Loucy (cell line): ENCODE measurements at regions not wholly inside any gene's neighbourhood (a gene's known extent, or its start where the extent isn't known, plus 50 kb on each side); places are given as distances from the start of the nearest gene placed in this dataset.

Experiments used
- H2AFZ ChIP-seq: fragments of 200-600 bp; sonication (generic); 2 replicates; pipeline ENCODE4 v1.6.0; 2016; ENCODE audit warnings: antibody characterized with exemption, mild to moderate bottlenecking, low read length, moderate library complexity
- H3F3A ChIP-seq: fragments of 200-600 bp; 2 replicates; pipeline ENCODE4 v1.6.0; 2016; ENCODE audit warnings: antibody characterized with exemption, low read depth, mild to moderate bottlenecking
- H3K27me3 ChIP-seq: fragments of 200-600 bp; sonication (generic); 2 replicates; pipeline ENCODE4 v1.6.1; 2014; ENCODE audit warnings: low read length, mild to moderate bottlenecking; ENCODE audit not compliant: insufficient read depth, poor library complexity, severe bottlenecking
- H3K36me3 ChIP-seq: fragments of 200-600 bp; sonication (generic); 2 replicates; pipeline ENCODE4 v1.6.1; 2016; ENCODE audit warnings: low read length; ENCODE audit not compliant: insufficient read depth
- H3K4me1 ChIP-seq: fragments of 200-600 bp; sonication (generic); 2 replicates; pipeline ENCODE4 v1.5.1; 2014; ENCODE audit warnings: low read length, mild to moderate bottlenecking; ENCODE audit not compliant: insufficient read depth, poor library complexity, severe bottlenecking
- H3K4me2 ChIP-seq: fragments of 200-600 bp; sonication (generic); 2 replicates; pipeline ENCODE4 v1.6.0; 2014; ENCODE audit warnings: antibody characterized with exemption, low read length, low read depth, mild to moderate bottlenecking; ENCODE audit not compliant: poor library complexity, severe bottlenecking
- H3K4me3 ChIP-seq: fragments of 200-600 bp; sonication (generic); 2 replicates; pipeline ENCODE4 v1.5.1; 2014; ENCODE audit warnings: low read length, mild to moderate bottlenecking, mixed read lengths; ENCODE audit not compliant: poor library complexity, severe bottlenecking
- H3K79me2 ChIP-seq: fragments of 200-600 bp; sonication (generic); 2 replicates; pipeline ENCODE4 v1.6.1; 2014; ENCODE audit warnings: low read length; ENCODE audit not compliant: insufficient read depth
- H3K9ac ChIP-seq: fragments of 200-600 bp; sonication (generic); 2 replicates; pipeline ENCODE4 v1.6.0; 2014; ENCODE audit warnings: mild to moderate bottlenecking, low read depth, low read length, moderate library complexity; ENCODE audit not compliant: poor library complexity, severe bottlenecking
- H3K9me2 ChIP-seq: fragments of 200-600 bp; sonication (generic); replicated peaks from 2 replicates; pipeline ENCODE4 v1.6.1; 2016; ENCODE audit warnings: low read depth, low read length, mixed read lengths
- H3K9me3 ChIP-seq: fragments of 200-600 bp; sonication (generic); 2 replicates; pipeline ENCODE4 v1.6.1; 2014; ENCODE audit warnings: mild to moderate bottlenecking, antibody characterized with exemption, low read length, low read depth; ENCODE audit not compliant: insufficient read depth
- H4K20me1 ChIP-seq: fragments of 200-600 bp; sonication (generic); 2 replicates; pipeline ENCODE4 v1.6.0; 2014; ENCODE audit warnings: antibody characterized with exemption, low read length, mild to moderate bottlenecking; ENCODE audit not compliant: insufficient read depth, poor library complexity, severe bottlenecking
- CTCF ChIP-seq: fragments of 200-600 bp; sonication (generic); conservative IDR thresholded peaks from 2 replicates; pipeline ENCODE4 v1.5.1; 2014; ENCODE audit warnings: mild to moderate bottlenecking, antibody characterized with exemption, low read length
- EZH2phosphoT487 ChIP-seq: fragments of 200-600 bp; IDR thresholded peaks from 2 replicates; pipeline ENCODE4 v1.6.1; 2018; ENCODE audit warnings: antibody characterized with exemption, mild to moderate bottlenecking, moderate library complexity, borderline replicate concordance

DNA sequence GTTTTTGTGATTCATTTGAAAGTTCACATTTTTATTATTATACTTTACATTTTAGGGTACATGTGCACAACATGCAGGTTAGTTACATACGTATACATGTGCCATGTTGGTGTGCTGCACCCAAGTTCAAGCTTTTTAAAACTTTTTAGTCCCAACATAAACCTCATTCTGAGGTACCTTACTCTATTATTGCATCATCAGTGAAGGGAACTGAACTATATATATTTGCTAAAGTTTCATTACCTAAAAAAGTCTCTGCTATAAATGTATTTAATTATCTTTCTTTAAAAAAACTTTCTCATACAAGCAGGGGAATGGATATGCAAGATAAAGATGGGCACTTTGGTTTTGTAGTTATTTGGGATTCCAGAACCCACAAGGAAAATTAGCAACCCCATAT, 931.4 kb upstream of the ADGRL2 start:
- Histone ChIP-seq H2AFZ (no peak overlapping the region), H3K79me2 (no peaks in the 10 kb centered on the region), H3K36me3 (no peaks in the 10 kb centered on the region), H3K27me3 (no peaks in the 10 kb centered on the region), H3K9me3 (no peaks in the 10 kb centered on the region), H3K9me2 (no peaks in the 10 kb centered on the region), H3K4me2 (no peak overlapping the region), H3K4me3 (no peak overlapping the region), H3K4me1 (no peaks in the 10 kb centered on the region), H3K9ac (no peak overlapping the region), H4K20me1 (no peaks in the 10 kb centered on the region), H3F3A (no peaks in the 10 kb centered on the region)
- TF ChIP-seq CTCF, result no peak
- TF ChIP-seq EZH2phosphoT487, result no peak

- Histone ChIP-seq H3K36me3 (no peaks in the 10 kb centered on the region), H3K9ac (no peak overlapping the region), H3K4me2 (no peak overlapping the region), H3K9me3 (no peaks in the 10 kb centered on the region), H3K79me2 (no peaks in the 10 kb centered on the region), H3K9me2 (no peaks in the 10 kb centered on the region), H2AFZ (no peak overlapping the region), H3F3A (no peaks in the 10 kb centered on the region), H3K4me3 (no peak overlapping the region), H3K27me3 (no peaks in the 10 kb centered on the region), H4K20me1 (no peaks in the 10 kb centered on the region), H3K4me1 (no peaks in the 10 kb centered on the region)
- TF ChIP-seq EZH2phosphoT487 (no peak), CTCF (no peak)
Observed at GRCh38 chr1:80847904-80848303, 952.8 kb upstream of the ADGRL2 start.

GRCh38 chr1:80846966-80847365, 953.8 kb upstream of the ADGRL2 start:
- H3K9me2 ChIP-seq, result no peaks in the 10 kb centered on the region

More at GRCh38 chr1:80846966-80847365, 953.8 kb upstream of the ADGRL2 start:
- Histone ChIP-seq H3F3A (no peaks in the 10 kb centered on the region), H3K79me2 (no peaks in the 10 kb centered on the region), H3K4me1 (no peaks in the 10 kb centered on the region), H3K9me3 (no peaks in the 10 kb centered on the region), H2AFZ (no peak overlapping the region), H3K36me3 (no peaks in the 10 kb centered on the region), H3K4me3 (no peak overlapping the region), H3K27me3 (no peaks in the 10 kb centered on the region), H3K4me2 (no peak overlapping the region), H4K20me1 (no peaks in the 10 kb centered on the region), H3K9ac (no peak overlapping the region)
- TF ChIP-seq EZH2phosphoT487 (no peak), CTCF (no peak)
